ENCODE measurements at regions not wholly inside any gene's neighbourhood (a gene's known extent, or its start where the extent isn't known, plus 50 kb on each side); places are given as distances from the start of the nearest gene placed in this dataset.

GRCh38 chr12:107484941-107485340 is 200.7 kb upstream of the PWP1 start:
- TF ChIP-seq CTCF (IDR thresholded peaks at IDR 0.05) (no peak), POLR2A (IDR thresholded peaks at IDR 0.05) (no peak)

Data from esophagus squamous epithelium (tissue), 4 donors.